HepG2 (cell line): ENCODE measurements at regions not wholly inside any gene's neighbourhood (a gene's known extent, or its start where the extent isn't known, plus 50 kb on each side); places are given as distances from the start of the nearest gene placed in this dataset.
"Not testable (repeated sequence)": the region's sequence is repeated elsewhere in the genome, so short reads cannot be mapped to it uniquely, and the experiment has no call there.

Experiments used
- CTCF ChIP-seq: sonication (generic); formaldehyde crosslinking; IDR thresholded peaks from 2 replicates; pipeline ENCODE4 v1.5.0; 2020; ENCODE audit warnings: mild to moderate bottlenecking, missing genetic modification reagents, moderate library complexity
- POLR2A ChIP-seq, 2 experiments: IDR thresholded peaks; 2 replicates each; pipeline ENCODE4 v1.6.1; 2011; ENCODE audit warnings: low read depth in 2 of 2, low read length in 2 of 2, mild to moderate bottlenecking in 1 of 2, moderate library complexity in 1 of 2; ENCODE audit not compliant: insufficient read depth in 1 of 2
- PTBP1 ChIP-seq: fragments of 200-400 bp; formaldehyde crosslinking; IDR thresholded peaks from 2 replicates; pipeline ENCODE4 v1.6.1; 2018; ENCODE audit warnings: low read length, low read depth; ENCODE audit not compliant: poor library complexity, severe bottlenecking
- ZNF549 ChIP-seq: sonication (generic); formaldehyde crosslinking; IDR thresholded peaks from 2 replicates; pipeline ENCODE4 v1.5.0; 2020; ENCODE audit warnings: missing genetic modification reagents

GRCh38 chr16:25556968-25557312 lies 134.8 kb upstream of the HS3ST4 start:
- TF ChIP-seq CTCF (CRISPR knock-in tag); ZNF549 (CRISPR knock-in tag); POLR2A (IDR thresholded peaks at IDR 0.05; ENCODE audit: insufficient read depth in 1 of 2, low read depth in 2 of 2, low read length in 2 of 2); PTBP1: not testable (repeated sequence)
